ENCODE measurements at regions not wholly inside any gene's neighbourhood (a gene's known extent, or its start where the extent isn't known, plus 50 kb on each side); places are given as distances from the start of the nearest gene placed in this dataset.

DNA sequence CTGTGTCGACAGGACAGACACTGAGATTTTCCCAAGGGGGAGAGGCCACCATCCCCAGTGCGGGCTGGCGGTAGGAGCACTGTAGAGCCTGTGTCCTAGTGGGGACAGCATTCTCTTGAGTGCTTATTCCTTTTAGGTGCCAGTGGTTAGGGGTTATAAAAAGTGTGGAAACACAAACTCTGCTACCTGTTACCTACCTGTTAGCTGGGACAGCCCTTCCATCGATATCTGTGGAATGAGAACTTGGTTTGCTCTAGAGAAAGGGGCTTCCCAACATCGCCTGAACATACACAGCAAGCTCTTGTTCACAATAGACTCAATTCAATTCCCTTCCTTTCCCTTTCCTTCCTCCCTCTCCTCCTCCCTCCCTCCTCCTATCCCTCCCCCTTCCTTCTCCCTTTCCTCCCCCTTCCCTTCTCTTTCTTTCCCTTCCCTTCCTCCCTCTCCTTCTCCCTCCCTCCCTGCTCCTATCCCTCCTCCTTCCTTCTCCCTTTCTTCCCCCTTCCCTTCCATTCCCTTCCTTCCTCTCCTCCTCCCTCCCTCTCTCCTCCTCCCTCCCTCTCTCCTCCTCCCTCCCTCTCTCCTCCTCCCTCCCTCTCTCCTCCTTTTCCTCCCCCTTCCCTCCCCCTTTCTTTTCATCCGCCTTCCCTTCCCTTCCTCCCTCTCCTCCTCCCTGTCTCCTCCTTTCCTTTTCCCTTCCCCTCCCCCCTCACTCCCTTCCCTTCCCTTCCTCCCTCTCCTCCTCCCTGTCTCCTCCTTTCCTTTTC is 188.5 kb downstream of the URI1 start:
- no peak for DNase-seq

DNA sequence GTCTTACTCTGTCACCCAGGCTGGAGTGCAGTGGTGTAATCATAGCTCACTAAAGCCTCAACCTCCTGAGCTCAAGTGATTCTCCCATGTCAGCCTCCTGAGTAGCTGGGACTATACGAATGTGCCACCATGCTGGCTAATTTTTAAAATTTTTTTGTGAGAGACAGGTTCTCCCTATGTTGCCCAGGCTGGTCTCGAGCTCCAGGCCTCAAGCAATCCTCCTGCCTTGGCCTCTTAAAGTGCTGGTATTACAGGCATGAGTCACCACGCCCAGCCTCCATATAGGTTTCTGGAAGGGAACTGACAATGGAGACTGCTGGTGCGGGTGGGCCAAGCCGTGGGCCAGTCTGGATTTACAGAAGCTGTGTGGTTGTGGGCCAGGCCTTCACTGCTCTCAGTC is 189.2 kb downstream of the URI1 start:
- DNase-seq: no peak

DNA sequence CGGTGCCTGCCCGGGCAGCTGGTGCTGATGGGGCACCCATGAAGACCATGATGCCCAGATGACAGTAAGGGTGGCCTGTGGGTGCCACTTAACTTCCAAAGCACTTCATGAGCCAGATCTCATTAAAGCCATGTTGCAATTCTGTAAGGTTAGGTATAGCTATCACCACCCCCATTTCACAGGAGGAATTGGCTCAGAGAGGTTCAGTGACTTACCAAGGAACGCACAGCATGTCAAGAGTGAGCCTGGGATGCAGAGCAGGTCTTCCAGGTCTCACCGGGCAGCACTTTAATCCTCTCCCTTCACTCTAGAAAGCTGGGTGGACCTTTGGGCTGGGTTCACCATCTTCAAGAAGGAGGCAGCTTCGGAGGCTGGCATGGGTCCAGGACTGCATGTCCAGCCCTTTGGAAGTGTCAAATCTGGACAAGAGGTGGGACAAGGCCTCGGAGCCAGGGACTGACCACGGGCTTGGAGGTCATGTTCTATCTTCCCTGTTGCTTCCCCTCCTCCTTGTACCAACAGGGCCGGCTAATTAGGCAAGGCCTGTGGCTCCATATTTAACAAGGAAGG is 189.8 kb downstream of the URI1 start:
- no peak for DNase-seq

DNA sequence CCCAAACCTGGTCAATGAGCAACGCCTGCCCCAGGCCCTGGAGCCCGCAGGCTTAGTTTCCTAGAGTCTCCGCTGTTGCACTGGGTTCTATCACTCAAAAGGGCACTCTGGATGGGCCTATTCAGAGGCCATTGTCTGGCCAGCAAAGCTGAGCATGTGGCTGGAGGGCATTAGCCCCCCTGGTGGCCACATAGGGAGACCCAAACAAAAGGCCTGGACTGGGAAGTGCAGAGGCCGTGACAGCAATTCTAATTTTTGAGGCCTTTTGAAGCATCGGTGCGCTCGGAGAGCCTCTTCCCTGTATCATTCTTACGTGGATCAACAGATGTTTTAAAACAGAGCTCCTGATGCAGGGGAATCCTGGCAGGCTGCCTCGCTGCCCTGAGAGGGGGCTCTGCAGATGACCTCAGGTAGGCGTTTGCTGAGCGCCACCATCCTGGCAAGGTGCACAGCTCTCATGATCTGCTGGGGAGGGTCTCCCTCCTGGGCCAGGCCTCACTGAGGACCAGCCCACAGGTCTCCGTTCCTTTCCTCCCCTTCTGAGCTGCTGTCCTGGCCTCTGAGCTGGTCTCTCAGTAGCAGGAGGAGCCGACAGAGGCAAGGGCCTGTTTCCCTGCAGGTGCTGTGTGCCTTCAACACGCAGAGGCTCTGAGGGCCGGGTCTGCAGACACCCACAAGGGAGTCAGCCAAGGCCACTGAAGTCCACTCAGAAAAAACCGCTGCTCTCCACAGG is 190.5 kb downstream of the URI1 start:
- DNase-seq: no peak

DNA sequence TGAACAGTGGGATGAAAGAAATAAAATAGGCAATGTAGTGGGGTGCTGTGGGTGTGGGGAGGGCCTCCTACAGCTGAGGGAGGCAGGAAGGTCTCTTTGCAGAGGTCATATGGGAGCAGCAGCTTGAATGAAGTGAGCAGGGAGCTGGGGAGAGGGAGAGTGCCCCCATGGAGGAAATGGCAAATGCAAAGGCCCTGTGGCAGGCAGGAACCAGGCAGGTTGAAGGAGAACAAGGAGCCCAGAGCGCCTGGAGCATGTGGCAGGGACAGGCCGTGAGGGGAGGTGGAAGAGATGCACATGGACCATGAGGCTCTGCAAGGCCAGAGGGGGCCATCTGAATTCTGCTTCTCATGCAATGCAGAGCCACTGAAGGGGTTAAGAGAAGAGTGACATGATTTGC is 191.8 kb downstream of the URI1 start:
- no peak for DNase-seq

DNA sequence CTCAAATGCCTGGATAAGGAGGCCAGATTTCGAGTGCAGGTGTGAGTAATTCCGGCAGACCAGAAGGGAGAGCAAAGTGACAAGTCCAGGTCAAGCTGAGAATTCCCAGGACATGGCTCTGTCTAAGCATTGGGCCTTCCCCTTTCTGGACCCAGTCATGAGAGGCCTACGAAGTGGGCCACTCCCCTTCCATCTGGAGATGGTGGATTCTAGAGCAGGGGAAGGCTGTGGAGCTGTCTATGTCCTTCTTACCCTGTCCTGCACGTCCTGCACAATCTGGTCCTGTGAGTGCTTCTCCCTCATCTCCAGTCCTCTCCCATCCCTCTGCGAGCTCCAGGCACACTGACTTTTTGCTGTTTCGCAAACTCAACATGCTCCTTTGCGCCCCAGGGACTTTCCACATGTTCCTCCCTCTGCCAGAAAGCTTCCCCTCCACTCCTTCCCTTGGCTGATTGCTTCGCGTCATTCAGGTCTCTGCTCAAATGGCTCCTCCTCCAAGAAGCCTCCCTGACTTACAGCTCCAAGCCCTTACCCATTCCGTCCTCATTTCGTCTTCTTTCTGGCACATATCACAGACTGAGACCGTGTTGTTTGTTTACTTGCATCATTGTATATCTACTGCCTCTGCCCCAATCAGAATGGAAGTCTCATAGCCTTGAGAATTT is 193.2 kb downstream of the URI1 start:
- no peak for DNase-seq

DNA sequence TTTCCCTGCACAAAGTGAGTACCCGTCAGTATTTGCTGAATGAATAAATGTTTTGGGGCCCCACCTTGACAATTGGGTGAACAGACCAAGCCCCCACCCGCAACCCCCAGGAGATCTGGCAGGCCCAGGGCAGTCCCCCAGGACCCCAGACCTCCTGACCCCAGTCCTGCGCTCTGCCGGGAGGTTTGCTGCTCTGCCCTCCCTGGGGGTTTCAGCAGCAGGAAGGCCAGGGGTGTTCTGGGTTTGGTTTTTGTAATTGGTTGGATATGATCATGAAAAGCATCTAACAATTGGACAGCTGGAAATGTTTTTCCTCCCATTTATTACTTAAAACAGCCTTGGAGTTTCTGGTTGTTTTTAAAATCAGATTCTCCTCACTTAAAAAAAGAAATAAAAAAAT is 193.8 kb downstream of the URI1 start:
- no peak for DNase-seq

DNA sequence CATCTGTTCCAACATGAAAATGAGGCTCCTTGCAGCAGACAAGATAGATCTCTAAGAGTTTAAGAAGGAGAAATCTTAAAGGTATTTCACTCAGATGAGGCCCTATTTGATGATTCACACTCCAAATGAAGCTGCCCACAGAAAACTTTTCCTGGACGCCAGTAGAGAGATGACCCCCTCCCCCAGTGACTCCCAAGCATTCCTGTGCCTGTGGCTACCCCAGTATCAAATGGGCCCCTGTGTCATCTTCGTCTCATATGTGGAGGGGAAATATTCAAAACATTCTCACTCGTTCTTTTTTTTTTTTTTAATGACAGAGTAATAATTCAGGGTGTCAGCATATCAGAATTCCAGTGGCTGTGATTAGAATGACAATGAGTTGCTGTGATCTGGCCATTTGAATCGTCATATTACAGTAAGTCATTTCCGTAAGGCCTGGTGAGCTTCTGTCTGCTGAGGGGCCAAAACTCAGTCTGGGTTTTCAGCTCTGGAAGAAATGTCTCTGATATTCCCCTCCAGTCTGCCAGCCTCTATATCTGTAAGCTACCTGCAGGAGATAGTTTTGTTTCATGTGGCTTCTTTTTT is 194.7 kb downstream of the URI1 start:
- no peak for DNase-seq

DNA sequence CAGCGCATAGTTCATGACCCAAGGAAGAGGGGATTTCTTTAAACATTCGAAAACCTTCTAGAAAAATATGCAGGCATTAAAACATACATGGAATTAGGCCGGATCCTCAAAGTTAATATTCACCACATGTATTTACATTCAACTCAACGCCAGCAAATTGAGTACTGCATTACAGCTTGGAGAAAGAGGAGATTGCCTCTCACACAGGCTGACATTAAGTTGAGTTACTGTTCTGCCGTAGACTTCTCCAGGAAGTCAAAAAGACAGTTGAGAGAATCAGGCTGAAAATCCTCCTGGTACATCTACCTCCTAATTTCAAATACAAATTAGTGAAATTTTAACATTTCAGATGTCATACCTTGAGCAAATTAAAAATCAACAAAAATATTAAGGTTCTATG is 195.7 kb downstream of the URI1 start:
- no peak for DNase-seq

DNA sequence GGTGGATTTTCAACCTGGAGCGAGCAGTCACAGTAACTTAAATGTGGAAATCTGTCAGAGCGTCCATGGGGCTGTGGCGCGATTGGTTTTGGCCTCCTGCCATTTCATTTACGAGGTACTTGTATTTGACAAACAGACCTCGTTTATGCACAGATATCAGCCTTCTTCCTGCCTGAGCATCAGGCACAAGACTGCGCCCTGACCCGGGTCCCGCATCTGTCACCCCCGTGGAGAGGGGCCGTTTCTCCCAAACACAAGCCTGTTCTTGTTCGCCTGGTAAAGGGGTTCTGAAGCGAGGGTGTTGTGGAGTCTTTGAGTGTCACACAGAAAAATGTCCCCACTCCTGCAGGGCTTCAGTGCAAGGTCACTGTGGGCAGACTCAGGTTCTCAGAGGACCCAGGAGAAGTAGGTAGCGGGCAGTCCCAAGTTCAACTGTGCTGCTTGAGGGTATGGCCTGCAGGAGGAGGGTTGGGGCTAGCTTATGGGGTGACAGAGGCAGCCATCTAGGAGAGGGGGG is 202.3 kb downstream of the URI1 start:
- DNase-seq: no peak

DNA sequence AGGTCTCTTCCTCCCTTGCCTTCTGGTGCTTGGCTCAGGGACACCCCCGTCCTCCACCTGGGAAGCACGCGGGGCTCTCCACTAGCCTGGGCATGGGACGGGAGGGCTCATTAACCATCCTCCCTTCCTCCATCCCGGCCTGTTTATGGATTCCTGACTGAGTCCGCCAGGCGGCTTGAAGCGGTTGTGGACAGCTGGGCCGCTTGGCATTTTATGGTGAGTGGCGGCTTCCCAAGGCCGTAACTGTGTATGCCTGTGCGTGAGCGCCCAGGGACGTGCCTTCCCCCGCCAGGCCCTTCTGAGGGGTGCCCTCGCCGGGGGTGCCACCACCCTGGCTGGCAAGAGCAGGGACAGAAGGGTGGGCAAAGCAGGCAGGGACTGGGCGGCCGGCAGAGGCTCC is 202.8 kb downstream of the URI1 start:
- DNase-seq: no peak

DNA sequence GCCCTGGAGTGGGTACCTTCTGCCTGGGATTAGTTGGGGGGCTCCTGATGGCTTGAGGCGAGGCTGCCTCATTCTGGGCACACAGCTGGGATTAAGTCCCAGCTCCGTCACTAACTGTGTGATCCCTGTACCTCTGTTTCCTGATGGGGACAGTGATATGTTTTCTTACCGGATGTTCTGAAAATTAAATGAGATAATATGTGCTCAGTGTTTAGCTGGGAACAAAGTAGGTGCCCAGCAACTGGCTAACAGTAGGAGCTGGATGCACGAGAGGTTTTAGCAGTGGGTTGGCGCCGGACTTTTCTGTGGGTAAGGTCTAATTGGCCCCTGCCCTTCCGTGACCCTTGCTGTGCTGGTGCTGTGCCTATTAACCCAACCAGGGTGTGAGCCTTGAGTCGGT is 203.4 kb downstream of the URI1 start:
- no peak for DNase-seq

DNA sequence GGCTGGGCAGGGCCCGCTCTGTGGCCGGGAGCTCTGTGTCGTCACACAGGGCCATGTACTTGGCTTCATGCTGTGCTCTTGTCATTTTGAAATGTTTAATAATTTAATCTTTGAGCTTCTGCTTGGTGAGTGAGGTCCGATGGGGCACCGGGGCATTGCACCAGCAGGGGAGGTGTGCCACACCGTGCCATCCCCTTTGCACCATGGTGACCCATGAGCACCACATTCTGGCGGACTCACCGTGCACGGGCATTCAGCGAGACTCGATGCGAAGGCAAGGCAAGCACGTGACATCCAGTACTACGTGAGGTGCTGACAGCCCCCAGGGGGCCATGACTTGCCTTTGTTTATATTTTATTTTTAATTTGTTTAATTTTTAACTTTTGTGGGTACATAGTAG is 204.3 kb downstream of the URI1 start:
- no peak for DNase-seq

DNA sequence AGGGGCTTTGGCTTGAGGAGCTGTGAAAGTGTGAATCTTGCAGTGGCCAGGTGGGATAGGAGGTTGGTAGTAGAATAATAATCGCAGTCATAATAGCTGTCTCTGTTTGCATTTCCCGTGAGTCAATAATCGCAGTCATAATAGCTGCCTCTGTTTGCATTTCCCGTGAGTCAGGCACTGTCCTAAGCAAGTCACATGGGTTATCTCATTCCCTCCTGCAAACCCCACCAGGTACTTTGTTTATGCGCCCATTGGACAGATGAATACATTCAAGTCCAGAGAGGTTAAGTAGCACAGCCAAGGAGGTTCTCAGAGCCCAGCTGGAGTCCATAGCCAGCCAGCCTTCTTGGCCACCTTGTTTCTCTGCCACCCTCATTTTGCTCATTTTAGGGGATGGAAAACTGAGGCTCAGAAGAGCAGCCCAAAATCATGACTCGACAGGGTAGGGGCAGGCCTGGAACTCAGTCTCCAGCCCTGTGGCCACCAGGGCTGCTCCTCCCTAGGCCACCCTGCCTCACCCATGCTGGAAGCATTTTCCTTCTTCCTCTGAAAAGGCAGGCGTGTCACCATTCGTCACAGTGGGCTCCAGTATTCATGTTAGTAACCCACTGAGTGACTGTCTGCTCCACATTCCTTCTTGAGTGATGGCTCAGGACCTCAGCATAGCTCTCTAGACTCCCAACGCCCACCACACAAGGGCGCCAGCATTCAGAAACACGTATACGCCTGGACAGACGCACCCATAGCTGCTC is 206.2 kb downstream of the URI1 start:
- no peak for DNase-seq

DNA sequence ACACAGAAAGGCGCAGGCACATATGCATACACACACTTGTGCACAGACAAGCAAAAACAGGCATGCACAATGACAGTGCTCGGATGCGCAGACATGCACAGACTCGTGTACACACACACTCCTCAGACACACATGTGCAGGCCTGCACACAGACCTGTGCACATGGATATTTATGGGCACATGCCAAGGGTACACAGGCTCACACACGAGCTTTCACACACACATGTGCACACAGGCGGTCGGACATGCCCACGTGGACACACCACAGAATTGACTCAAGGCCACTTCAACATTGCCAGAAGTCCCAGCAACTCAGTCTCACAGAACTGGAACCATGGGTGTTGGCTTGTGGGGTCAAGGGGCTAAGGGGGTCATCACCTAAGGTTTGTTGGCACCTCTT is 206.8 kb downstream of the URI1 start:
- no peak for DNase-seq

DNA sequence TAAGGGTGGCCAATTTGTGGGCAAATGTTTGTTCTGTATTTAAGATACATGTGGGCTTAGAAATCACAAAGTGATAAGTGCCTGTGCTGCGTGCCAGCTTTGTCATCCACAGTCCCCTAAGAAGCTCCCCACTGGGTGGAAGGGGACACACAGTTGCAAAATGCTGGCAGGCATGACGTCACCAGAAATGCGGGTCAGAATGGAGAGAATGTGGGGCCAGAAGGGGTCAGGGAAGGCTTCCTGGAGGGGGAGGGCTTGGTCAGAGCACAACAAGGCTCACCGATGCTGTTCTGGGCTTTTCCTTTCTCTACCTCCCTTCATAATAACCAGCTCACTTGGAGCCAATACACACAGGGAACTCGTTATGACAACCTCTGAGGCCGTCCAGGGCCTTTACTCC is 207.3 kb downstream of the URI1 start:
- no peak for DNase-seq

DNA sequence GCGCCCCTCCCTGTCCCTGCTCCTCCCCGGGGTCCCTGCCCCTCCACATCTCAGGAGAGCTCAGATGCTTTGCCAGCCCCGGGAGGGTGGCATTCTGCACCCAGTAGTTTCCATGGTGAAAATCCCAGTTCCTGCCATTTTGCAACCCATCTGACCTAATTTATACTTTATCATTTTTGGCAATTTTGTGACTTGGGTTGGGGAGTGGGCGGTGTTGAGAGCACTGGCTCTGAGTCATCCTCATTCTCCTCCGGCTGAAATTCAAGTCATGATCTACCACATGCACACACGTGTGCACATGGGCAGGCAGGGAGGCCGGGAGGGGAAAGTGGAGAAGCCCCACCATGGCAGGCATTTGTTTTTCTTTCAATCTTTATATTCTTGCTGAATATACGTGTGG is 208.6 kb downstream of the URI1 start:
- no peak for DNase-seq

DNA sequence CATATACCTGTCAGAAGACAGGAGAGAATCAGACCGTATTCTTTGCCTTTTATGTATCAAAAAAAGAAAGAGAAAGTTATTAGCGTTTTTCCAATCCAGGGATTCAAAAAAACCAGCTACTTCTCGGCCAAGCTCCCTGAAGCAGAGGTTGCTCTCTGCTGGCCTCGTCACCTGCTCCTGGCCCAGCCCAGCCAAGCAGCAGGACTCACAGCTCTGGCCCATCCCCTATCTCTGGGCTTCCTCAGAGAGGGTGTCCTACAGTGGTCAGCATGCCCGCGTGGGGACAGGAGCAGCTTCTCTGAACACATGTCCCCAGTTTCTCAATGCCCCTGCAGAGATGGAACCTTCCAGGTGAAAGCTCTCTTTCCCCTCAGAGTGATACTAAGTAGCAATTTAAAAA is 209.0 kb downstream of the URI1 start:
- DNase-seq: no peak

DNA sequence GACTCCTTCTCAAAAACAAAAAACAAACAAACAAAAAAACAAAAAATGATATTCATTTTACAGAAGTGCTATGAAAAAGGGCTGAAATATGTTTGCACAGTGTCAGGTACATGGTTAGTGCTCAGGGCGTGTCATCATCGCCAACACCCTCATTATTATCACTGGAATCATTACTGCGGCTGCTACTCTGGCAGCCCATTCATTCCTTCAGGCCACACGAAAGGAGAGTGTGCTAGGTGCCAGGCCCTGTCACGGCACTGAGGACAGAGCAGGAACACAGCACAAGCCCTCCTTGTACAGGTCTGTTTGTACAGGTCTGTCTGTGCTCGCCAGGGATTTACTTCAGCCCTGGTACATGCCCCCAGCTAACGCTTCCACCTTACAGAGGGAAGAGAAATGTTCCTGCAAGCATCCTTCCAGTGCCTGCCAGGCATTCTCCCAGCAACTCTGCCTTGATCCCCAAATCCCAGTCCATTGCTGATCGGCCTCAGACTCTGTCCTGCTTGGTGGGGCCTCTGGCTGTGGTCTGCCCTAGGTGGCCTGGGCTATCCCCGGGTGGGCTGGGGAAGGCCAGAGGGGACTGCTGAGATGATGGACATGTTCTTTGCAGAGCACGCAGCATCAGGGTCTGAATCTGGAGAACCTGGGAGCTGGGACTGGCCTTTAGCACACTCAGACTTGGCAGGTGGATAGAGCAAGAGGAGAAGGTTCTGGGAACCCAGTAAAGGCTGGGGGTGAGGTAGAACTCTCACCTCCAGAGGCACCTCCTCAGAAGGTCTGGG is 210.7 kb downstream of the URI1 start:
- DNase-seq: no peak

DNA sequence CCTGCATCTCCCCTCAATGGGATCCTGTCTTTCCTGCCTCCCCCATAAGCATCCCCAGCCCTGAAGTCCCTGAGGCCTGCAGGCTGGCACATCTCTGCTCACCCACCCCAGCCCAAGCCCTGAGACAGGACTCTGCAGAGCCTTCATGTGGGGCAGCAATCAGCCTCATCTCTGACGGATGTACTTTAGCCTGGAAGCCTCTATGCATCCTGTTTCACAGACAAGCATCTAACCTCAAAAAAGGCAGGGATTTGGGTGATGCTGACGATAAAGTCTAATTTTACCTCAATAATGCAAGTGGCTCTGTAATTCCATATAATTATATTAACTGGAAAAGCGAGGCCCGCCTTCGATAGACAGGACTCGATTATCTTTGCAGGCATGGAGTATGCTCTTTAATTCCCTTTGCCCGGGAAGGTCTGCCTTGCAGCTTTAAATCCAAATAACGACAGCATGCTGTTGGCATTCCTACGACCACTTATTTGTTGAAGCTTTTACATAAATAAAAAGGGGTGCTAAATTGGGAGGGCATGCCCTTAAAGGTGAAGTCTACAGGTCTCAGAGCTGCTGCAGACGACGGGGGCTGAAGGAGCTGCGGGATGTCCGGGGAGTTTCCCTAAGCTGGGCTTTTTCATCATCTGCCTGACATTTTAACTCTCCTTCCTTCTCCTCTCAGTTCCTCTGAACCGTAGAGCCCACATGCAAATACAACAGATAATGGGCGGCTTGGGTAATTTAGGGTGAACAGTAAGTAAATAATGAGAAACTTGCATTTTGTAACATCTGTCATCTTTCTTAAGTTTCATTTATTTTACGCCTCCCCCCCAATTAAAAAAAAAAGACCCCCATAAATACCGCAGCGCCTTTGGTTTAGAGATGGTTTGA is 211.5 kb downstream of the URI1 start:
- DNase-seq: no peak

DNA sequence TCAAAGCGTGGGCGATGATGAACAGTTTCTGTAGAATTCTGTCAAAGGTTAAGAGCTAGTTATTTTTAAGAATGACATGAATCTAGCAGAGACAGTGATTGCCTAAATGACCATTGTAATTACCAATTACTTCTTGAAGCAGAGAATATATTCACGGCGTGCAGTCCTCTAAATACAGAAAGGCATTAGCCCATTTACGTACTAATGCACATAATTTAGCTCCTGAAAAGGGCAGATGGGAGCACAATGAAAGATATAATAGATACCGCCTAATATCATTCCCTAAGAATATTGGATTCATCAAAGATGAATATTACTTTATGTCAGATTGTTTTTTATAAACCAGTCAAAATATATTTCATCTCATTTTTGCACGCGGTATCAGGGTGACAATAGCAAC is 212.4 kb downstream of the URI1 start:
- no peak for DNase-seq

All from NCI-H1092 (cell line).